ENCODE measurements at regions not wholly inside any gene's neighbourhood (a gene's known extent, or its start where the extent isn't known, plus 50 kb on each side); places are given as distances from the start of the nearest gene placed in this dataset.
"Not testable (repeated sequence)": the region's sequence is repeated elsewhere in the genome, so short reads cannot be mapped to it uniquely, and the experiment has no call there.

DNA sequence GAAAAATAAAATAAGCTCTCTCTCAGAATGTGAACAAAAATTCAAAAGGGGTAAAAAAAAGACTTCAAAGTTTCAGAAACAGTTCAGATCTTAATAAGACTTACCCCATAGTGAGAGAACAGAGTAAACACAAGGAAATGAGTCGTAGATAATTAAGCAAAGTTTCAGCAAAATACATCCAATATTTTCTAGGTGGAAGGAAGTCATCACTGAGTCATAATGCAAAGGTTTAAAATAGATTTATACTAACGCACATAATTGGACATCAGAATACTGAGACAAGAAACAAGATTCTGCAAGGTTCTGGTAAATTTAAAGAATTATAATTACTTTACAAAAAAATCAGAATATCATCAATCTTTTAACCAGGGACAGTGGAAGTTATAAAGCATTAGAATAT, 1370.7 kb upstream of the ATXN8OS start:
- DNase-seq: no peak

DNA sequence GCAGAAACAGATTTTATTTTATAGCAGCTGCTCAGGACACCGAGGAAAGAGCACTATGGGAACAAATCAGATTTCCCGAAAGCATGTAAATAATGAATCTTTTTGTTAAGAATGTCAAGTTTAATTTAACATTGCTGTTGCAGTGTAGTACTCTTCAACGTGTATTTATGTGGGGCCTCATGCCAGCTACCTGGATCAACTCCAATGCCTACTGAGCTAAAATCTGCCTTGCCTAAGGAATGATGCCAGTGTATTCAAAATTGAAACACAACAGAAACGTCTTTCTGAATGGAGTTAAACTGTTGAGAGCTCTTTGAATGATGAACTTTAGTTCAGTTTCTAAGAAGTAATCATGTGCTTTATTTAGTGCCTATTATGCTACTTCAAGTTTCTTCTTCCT, 1379.8 kb upstream of the ATXN8OS start:
- no peak for DNase-seq

DNA sequence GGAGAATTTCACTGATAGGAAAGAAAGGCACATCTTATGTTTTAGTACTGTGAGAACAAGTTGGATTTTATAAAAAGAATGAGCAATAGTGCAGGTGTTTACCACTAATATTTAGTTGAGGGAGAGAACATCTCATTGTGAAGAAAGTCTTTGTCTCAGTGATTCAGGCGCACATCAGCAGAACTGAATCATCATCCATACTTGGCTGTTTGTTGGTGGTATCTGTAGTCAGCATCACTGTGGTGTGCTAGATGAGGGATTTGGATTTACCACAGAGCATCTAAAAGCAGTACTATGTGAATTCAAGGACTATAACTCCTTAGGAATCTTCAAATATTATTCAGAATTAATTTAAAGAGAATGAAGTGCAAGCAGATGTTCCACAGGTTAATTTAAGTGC, 1380.5 kb upstream of the ATXN8OS start:
- no peak for DNase-seq

DNA sequence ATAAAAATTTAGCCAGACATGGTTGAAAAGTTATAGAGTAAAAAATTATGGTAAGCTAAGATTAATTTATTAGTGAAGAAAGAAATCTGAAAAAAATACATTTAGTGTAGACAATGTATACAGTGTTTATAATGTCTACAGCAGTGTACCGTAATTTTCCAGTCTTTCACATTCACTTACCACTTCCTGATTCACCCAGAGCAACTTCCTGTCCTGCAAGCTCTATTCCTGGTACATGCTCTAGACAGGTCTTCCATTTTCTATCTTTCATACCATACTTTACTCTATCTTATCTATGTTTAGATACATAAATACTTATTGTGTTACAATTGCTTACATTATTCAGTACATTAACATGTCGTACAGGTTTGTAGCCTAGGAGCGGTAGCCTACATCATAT, 1387.8 kb upstream of the ATXN8OS start:
- DNase-seq: peak; percentile 46

DNA sequence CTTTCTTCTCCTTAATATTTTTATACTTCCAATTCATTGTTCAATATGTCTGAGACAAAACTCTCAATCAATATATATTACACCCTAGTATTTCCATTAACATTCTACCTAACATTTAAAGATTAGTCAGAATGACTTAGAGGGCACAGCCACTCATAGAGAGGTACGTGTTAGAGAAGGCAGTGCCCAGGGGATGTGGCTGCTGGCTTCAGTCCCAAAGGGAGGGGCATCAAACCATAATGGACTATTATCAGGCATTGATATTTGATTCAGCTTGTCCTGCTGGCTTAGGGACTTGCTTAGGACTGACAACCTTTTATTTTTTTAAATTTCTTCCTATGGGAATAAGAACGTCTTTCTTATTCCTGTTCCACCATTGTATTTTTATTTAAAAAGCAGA, 1392.0 kb upstream of the ATXN8OS start:
- no peak for DNase-seq

DNA sequence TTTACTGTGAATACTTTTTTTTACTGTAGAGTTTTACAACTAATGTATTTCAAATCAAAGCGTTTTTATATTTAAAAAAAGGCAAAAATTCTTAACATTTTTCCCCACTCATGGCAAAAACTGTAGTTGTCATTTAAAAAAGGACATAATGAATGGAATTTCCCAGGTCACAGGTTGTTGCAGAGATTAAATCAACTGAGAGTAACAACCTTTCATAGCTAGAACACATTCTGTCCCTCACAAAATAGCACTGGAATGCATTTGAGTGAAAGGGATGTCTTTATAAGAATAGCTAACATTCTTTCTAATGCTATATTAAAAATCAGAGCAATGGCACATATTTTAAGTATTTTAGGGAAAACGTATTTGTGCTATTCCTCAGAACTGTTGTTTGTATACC, 1393.3 kb upstream of the ATXN8OS start:
- no peak for DNase-seq

DNA sequence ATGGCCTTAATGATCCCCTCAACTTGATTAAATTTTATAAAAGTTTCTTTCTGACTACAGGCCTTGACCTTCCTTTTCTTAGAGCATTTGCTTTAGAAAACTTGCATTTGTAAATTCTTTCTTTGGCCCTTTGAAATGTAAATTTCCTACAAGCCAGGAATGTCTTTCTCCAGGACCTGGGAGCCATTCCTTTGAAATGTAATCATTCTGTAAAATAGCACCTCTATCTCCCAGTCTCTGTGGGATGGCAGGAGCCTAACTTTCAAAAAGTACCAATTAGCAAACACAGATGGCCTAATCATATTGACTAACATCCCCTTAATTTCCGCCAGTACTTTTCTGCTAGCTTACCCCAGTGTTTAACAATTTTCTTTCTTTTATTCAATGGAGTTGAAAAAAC, 1394.2 kb upstream of the ATXN8OS start:
- no peak for DNase-seq

DNA sequence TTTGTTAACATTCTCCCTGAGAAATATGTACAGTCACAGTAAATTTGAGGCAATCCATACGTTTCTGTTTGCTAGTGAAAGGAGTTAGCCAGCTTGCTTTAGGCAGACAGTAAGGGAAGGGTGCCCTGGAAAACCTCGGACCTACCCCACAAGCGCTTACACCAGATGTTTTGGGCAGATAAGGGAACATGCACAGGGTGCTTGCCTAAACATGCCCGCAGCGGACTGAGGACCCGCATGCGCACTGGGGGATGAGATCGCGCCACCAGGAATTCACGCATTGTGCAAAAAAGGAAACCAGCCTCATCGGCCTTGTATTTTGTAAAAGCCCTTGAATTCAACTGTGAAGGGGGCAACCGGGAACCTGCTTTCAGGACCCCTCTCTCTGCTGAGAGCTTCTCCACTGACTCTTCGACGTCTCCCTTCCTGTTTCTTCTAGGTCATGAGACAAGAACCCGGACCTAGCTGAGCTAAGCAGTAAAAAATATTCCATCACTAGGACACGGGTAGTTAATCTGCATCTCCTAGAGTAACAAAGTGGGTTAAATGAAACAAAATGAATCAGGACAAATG, 1399.2 kb upstream of the ATXN8OS start:
- no peak for DNase-seq

DNA sequence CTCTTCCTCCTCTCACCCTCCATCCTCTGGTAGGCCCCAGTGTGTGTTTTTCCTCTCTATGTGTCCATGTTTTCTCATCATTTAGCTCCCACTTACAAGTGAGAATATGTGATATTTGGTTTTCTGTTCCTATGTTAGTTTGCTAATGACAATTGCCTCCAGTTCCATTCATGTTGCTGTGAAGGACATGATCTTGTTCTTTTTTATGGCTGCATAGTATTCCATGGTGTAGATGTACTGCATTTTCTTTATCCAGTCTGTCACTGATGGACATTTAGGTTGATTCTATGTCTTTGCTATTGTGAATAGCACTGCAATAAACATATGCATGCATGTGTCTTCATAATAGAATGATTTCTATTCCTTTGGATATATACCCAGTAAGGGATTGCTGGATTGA, 1401.6 kb upstream of the ATXN8OS start:
- not testable (repeated sequence) for DNase-seq

DNA sequence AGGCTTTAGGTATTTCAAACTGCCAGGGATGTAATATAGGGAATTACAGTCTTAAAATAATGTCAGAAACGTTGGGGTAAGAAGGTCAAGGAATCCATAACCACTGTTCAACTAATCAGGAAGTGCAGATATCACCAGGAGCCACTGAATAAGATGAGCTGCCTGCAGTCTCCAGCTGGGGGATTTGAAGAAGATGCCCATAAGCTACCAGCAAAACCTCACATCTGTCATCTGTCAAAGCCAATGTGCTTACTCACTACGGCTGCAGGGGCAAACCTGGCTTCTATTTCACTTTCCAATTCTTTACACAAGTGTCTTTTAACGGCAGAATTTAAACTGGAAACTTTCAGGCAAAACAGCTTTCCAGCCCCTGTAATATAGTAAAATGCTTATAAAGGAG, 1410.1 kb upstream of the ATXN8OS start:
- DNase-seq: no peak

DNA sequence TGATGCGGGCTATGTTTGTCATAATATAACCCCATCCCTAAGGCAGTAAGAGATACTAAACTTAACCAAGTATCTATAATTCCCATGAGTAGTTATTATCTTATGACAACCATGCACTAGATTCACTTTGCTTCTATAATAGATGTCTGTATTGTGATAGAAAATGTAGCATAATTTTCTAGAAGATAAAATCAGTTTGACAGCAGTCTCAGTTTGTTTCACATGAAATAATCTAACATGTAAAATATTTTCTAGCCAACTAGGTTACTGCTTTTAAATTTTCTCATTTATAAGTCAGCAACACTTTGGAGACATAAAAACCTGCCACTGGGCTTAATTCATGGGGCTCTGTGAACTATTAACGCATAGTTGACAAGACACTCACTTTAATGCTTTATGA, 1410.7 kb upstream of the ATXN8OS start:
- DNase-seq: no peak

DNA sequence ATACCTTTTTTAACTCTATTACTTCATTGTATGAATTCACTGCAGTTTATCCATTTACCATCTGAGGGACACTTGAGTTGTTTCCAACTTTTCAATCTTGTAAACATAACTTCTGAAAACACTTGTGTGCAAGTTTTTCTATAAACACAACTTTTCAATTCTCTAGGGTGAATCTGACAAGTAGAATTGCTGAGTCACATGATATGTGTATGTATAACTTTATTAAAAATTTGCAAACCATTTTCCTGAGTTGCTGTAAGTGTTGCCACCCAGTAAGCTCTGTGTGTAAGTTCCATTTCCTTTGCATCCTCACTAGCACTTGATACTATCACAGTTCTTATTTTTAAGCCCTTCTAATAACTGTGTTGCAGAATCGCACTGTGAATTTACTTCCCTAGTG, 1415.6 kb upstream of the ATXN8OS start:
- no peak for DNase-seq

DNA sequence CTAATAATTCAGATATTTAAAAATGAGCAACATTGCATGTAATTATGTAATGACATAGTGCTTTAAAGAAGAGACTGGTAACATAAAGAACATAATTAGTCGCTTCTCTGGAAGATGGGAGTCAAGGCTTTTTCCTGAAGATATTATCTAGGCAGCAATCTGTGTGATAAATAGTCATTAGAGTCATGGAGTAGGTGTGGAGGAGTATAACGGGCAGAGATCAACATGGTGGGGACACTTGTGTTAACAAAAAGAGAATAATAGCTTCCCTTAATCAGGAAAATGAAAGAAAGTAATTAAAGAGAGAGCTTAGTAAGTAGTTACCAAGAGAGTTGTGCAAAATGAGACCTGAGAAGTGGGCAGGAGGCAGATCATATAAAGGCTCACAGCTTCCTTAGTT, 1417.1 kb upstream of the ATXN8OS start:
- DNase-seq: no peak

DNA sequence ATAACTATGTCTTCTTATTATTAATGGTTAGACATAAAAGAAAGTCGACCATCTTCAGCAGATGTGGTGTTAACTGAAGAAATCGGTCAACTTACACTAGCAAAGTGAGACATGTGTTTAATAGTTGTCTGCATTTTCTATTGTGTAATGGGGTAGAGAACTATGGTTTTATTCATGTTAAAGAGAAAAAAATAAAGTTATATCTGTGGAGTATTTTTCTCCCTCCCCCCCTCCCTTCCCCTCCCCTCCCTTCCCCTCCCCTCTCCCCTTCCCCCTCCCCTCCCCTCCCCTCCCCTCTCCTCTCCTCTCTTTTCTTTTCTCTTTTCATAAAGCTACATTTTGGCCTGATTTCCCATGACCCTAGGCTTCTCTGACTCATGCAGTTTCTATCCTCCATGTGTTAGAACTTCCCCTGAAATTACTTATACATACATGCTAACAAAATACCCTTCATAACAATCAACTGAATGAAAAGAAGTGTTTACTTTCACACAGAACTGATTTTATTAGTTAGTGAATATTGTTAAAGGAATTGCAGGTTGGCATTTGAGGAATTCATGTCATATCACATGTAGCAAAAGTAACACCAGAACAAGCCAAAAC, 1431.0 kb upstream of the ATXN8OS start:
- DNase-seq: no peak

DNA sequence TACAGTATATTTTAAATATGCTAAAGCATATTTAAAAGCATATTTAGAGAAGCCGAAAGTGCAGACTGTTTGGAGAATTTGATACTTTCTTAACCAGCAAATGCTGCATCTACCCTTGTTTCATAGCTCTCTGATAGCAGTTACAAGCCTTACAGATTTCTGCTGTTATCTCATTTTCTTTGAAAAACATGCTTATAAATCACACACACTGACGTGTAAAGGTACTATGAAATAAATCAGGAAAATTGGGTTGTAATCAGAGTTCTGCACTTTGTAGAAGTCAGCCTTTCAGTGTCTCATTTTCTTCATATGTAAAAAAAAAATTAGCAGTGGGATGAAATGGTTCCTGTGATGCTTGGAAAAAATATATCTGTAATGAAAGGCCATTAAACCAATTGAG, 1432.4 kb upstream of the ATXN8OS start:
- DNase-seq: no peak

DNA sequence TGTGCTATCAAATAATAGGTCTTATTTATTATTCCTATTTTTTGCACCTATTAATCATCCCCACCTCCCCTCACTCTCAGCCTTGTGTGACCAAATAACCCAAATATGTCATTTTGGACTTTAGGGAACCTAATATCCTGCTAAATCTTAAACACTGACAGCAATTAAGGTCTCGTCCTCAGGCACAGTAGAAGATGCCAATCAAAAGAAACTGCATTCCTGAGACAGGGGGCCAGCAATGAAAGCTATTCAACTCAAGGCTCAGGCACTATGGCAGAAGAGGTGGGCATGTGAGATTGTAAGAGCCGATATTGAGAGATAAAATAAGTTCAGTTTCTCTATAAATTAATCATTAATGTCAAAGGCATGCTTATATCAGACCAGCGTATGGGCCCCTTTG, 1437.7 kb upstream of the PCDH9 start:
- no peak for DNase-seq

DNA sequence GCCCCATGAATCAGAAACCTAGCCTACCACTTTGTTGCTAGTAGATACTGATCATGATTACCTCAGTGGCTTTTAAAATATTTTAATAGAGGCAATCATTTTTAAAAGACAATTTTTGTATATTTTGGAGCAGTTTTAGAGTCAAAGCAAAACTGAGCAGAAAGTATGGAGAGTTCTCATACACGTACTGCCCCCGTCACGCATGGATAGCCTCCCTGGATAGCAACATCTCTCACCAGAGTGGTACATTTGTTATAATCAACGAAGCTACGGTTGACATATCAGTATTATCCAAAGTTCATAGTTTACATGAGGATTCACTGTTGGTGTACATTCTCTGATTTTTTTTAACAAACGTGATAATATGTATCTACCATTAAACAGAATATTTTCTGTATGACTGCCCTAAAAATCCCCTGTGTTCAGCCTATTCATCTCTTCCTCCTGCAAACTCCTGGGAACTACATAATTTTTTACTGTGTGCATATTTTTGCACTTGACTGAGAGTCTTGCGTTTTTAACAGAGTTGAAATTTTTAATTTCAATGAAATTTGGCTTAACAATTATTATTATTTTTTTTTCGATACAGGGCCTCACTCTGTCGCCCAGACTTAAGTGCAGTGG, 1436.8 kb upstream of the PCDH9 start:
- DNase-seq: no peak

DNA sequence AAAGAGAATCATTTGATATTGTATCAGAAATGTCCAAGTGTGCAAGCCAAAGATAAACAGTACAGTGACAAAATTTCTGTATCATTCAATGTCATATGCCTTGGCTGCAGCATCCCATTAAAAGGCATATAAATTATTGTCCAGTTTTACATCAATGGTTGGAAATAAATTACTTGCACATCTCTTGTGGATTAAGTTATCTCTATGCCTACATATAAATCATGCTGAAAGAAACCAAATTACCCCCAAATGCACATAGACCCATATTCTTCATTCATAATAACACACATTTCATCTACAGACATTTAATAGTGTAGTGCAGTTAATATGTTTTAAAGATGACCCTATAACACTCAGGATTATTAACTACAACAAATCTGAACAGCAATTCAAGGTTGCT, 1415.7 kb upstream of the PCDH9 start:
- DNase-seq: no peak

DNA sequence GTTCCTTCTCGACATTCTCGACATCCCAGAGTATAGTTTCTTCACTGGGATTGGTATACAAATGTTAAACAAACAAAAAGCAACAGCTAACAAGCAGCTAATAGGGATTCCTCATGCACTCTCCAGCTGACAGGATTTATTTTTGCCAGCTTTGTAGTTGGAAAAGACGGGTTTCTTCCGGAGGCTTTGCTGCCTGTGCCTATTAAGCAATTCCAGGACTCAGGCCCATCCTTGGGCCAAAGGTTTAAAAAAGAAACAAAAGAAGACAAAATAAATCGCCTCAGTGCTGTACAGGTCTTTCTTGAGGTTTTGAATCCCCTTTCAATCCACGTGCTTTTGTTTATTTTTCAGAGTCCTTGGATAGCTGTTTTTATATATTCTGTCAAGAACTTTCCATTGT, 1414.5 kb upstream of the PCDH9 start:
- no peak for DNase-seq

DNA sequence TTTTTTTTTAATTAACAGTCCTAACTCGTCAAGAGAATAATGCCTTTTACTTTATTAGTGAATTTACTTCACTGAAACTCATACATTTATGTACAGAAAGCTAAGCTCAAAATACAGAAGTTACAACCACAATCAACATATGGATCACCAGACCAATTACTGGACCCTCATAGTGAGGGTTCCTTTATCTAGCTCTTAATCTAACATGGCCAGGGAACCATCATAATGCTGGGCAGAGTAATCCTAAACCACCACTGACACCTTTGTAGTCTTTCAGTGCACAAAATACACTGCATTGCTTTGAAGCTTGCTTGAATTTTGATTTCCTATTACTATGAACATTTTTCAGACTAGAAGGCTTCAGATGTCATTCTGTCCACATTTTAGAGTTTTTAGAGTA, 1406.6 kb upstream of the PCDH9 start:
- no peak for DNase-seq

DNA sequence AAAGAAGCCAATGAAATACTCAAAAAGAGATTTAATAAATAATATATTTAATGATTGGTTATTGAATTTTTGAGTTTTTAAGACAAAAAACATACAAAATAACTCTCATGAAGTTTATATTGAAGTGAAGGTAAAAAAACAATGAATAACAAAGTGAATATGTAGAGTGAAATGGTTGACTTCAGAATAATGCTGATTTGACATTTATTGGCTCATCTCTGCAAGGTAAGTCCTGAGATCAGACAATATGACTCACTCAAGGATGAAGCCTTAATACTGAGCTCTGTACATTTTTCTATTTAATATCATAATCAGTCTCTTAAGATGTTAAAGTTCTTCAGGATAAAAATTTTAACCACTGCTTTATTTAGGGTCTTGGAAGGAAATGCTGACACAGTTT, 1398.9 kb upstream of the PCDH9 start:
- DNase-seq: no peak

DNA sequence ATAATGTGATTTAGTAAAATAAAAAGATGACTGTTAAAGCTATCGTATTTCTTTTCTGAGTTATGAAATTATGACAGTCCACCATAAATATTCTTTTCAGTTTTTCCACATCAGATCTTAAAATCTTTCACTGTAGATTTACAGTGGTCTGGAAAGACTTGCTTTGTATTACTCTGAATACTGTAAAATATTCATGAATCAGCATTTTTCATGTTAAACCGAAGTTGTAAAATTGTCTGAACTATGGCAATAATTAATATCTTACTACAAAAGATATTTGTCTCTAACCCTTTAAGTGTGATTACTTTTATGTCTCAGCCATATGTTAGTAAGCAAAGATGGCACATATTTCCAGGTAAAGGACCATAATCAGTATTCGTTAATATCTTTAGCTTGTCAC, 1397.2 kb upstream of the PCDH9 start:
- no peak for DNase-seq

DNA sequence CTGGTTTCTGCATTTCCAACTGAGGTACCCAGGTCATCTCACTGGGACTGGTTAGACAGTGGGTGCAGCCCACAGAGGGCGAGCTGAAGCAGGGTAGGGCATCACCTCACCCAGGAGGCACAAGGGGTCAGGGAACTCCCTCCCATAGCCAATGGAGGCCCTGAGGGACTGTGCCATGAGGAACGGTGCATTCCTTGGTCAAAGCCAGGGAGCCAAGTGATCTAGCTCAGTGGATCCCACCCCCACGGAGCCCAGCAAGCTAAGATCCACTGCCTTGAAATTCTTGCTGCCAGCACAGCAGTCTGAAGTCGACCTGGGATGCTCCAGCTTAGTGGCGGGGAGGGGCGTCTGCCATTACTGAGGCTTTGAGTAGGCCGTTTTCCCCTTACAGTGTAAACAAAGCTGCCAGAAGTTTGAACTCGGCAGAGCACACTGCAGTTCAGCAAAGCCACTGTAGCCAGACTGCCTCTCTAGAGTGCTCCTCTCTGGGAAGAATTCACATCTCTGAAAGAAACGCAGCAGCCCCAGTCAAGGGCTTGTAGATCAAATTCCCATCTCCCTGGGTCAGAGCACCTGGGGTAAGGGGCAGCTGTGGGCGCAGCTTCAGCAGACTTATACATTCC, 1386.6 kb upstream of the PCDH9 start:
- DNase-seq: no peak

DNA sequence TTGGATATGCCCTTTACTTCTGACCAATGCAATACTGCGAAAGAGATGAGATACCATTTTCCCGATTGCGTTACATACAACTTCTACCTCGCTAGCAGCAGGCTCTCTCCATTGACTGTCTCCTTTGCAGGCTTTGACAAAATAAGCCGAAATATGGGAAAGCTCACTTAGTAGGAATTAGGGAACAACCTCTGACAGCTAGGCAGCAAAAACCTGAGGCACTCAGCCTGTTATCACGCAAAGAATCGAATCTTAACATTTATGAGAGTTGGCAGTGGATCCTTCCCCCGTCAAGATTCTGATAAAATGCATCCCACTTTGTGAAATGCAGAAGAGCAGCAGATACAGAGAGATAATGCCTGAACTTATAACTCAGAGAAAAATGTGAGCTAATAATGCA, 1379.5 kb upstream of the PCDH9 start:
- DNase-seq: no peak

DNA sequence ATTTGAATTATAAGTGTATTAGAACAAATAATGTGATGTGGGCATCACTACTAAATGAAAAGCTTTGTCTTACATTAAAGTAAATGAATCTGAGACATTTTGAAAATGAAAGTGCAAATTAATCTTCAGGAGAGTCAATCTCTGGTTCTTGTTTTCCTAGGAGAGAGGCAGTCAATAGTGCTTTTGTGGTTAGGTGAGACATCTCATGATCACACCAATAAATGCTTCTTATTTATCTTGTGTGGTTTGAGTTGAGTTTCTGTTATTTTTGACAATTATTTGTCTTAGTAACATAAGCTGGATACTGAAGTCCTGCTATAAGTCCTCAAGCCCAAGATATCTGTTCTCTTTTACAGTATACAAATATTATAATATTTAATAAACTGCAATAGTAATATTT, 1378.0 kb upstream of the PCDH9 start:
- no peak for DNase-seq

All from GF-D8 (cell line).